Epithelial cell of prostate (primary cell): ENCODE measurements at regions not wholly inside any gene's neighbourhood (a gene's known extent, or its start where the extent isn't known, plus 50 kb on each side); places are given as distances from the start of the nearest gene placed in this dataset.

Experiments used
- DNase-seq: peaks from one replicate; pipeline ENCODE4 v3.0.0-alpha.2; 2011; ENCODE audit warnings: low read depth, low spot score
- H3K27ac ChIP-seq: fragments of 450-650 bp; 2 replicates; pipeline ENCODE4 v1.5.1; 2017; ENCODE audit warnings: mild to moderate bottlenecking

GRCh38 chr10:76736392-76736791, 901.2 kb downstream of the KCNMA1 start:
- no peak overlapping the region for H3K27ac ChIP-seq
- DNase-seq = no peak

GRCh38 chr10:76735866-76736265, 901.7 kb downstream of the KCNMA1 start:
- no peak overlapping the region for H3K27ac ChIP-seq
- no peak for DNase-seq

- no peak for DNase-seq
Measured at GRCh38 chr10:76733441-76733936, 904.1 kb downstream of the KCNMA1 start.

GRCh38 chr10:76732306-76732705, 905.3 kb downstream of the KCNMA1 start:
- no peak overlapping the region for H3K27ac ChIP-seq
- no peak for DNase-seq

More at GRCh38 chr10:76733441-76733936, 904.1 kb downstream of the KCNMA1 start:
- no peak overlapping the region for H3K27ac ChIP-seq

- no peak for DNase-seq
- H3K27ac ChIP-seq = no peak overlapping the region
Measured at GRCh38 chr10:76729841-76730487, 907.6 kb downstream of the KCNMA1 start.

GRCh38 chr10:76729346-76729745, 908.3 kb downstream of the KCNMA1 start:
- H3K27ac ChIP-seq = no peak overlapping the region
- DNase-seq = no peak

GRCh38 chr10:76727038-76727437, 910.6 kb downstream of the KCNMA1 start:
- DNase-seq = no peak
- H3K27ac ChIP-seq = no peak overlapping the region

- DNase-seq = no peak
Measured at GRCh38 chr10:76723844-76724243, 913.8 kb downstream of the KCNMA1 start.

GRCh38 chr10:76721891-76722505, 915.6 kb downstream of the KCNMA1 start:
- no peak overlapping the region for H3K27ac ChIP-seq
- DNase-seq = no peak

More at GRCh38 chr10:76723844-76724243, 913.8 kb downstream of the KCNMA1 start:
- no peak overlapping the region for H3K27ac ChIP-seq

GRCh38 chr10:76719006-76719405, 918.6 kb downstream of the KCNMA1 start:
- no peak for DNase-seq
- no peak overlapping the region for H3K27ac ChIP-seq

- no peak overlapping the region for H3K27ac ChIP-seq
- DNase-seq = peak; percentile 41
Measured at GRCh38 chr10:76717141-76717540, 920.5 kb downstream of the KCNMA1 start.

- DNase-seq = no peak
Measured at GRCh38 chr10:76711222-76711997, 926.2 kb downstream of the KCNMA1 start.

GRCh38 chr10:76700241-76700640, 937.4 kb downstream of the KCNMA1 start:
- no peak overlapping the region for H3K27ac ChIP-seq
- DNase-seq = no peak

More at GRCh38 chr10:76711222-76711997, 926.2 kb downstream of the KCNMA1 start:
- no peak overlapping the region for H3K27ac ChIP-seq

- no peak overlapping the region for H3K27ac ChIP-seq
- DNase-seq = no peak
Measured at GRCh38 chr10:76697923-76698322, 939.7 kb downstream of the KCNMA1 start.

GRCh38 chr10:76695069-76695468, 942.5 kb downstream of the KCNMA1 start:
- no peak overlapping the region for H3K27ac ChIP-seq
- no peak for DNase-seq

GRCh38 chr10:76686201-76686600, 951.4 kb downstream of the KCNMA1 start:
- no peak for DNase-seq
- no peak overlapping the region for H3K27ac ChIP-seq

GRCh38 chr10:76684968-76685367, 952.6 kb downstream of the KCNMA1 start:
- no peak overlapping the region for H3K27ac ChIP-seq
- DNase-seq = no peak

- no peak for DNase-seq
- H3K27ac ChIP-seq = no peak overlapping the region
Measured at GRCh38 chr10:76681153-76681552, 956.5 kb downstream of the KCNMA1 start.

- H3K27ac ChIP-seq = no peak overlapping the region
Measured at GRCh38 chr10:76679030-76679429, 958.6 kb downstream of the KCNMA1 start.

GRCh38 chr10:76675951-76676587, 961.5 kb downstream of the KCNMA1 start:
- no peak for DNase-seq

More at GRCh38 chr10:76679030-76679429, 958.6 kb downstream of the KCNMA1 start:
- no peak for DNase-seq

More at GRCh38 chr10:76675951-76676587, 961.5 kb downstream of the KCNMA1 start:
- no peak overlapping the region for H3K27ac ChIP-seq
